ENCODE measurements at regions not wholly inside any gene's neighbourhood (a gene's known extent, or its start where the extent isn't known, plus 50 kb on each side); places are given as distances from the start of the nearest gene placed in this dataset.

DNA sequence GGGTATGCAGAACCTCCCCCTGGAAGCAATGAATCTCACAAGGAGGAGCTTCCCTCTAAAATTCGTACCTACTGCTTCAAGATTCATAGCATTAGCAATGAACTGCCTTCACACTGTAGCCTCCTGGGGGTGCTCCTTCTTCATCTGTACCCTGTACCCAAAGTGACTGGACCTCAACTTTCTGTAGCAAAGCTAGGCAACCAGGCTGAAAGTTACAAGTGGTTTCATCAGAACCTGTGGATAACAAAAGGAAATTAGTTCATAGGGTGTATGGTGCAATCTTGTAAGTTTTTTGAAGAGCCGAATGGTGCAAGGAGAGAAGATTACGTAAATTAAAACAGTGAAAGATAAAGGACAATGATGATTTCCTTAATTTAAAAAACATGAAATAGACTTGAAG is 1541.7 kb upstream of the FLRT2 start:
- Histone ChIP-seq H3K27ac (no peak overlapping the region), H3K27me3 (no peaks in the 10 kb centered on the region), H3K4me1 (no peaks in the 10 kb centered on the region), H3K9me3 (no peaks in the 10 kb centered on the region), H3K4me3 (no peak overlapping the region), H3K36me3 (no peaks in the 10 kb centered on the region)
- TF ChIP-seq, protein P1, sequence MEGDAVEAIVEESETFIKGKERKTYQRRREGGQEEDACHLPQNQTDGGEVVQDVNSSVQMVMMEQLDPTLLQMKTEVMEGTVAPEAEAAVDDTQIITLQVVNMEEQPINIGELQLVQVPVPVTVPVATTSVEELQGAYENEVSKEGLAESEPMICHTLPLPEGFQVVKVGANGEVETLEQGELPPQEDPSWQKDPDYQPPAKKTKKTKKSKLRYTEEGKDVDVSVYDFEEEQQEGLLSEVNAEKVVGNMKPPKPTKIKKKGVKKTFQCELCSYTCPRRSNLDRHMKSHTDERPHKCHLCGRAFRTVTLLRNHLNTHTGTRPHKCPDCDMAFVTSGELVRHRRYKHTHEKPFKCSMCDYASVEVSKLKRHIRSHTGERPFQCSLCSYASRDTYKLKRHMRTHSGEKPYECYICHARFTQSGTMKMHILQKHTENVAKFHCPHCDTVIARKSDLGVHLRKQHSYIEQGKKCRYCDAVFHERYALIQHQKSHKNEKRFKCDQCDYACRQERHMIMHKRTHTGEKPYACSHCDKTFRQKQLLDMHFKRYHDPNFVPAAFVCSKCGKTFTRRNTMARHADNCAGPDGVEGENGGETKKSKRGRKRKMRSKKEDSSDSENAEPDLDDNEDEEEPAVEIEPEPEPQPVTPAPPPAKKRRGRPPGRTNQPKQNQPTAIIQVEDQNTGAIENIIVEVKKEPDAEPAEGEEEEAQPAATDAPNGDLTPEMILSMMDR (IDR thresholded peaks at IDR 0.05), result no peak
- WGBS, 4 donors, result 80 to 87% (median 83%) methylated on average over 3 of the region's 3 CpGs
- no peak for DNase-seq
- intact Hi-C loops (cut with DNase I), result loop anchor here in 1 of 10 donors (5.0 kb wide), 1 partner anchor 989 kb away; no protein-coding TSS in a partner anchor
- ATAC-seq, result no peak

DNA sequence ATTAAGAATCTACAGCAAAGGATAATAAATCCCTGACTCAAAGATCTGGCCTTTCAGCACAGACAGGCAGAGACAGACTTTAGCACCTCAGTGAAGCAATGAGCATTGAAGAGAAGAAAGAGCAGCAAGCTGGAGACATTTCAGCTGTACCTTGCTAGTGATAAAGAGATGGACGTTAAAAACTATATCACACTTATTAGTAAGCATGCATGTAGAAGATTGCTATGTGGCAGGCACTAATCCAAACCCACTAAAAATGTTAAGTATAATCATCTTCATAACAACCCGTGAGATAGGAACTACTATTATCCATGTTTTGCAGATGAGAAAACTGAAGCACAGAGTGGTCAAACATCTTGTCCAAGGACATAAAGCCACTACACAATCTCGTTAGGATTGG is 1538.3 kb upstream of the FLRT2 start:
- Histone ChIP-seq H3K4me1 (no peaks in the 10 kb centered on the region), H3K27me3 (no peaks in the 10 kb centered on the region), H3K4me3 (no peak overlapping the region), H3K36me3 (no peaks in the 10 kb centered on the region), H3K9me3 (no peaks in the 10 kb centered on the region), H3K27ac (no peak overlapping the region)
- DNase-seq, result no peak
- WGBS, 4 donors, result 70 to 81% (median 75%) methylated on average over 3 of the region's 3 CpGs
- no peak for ATAC-seq
- intact Hi-C loops (cut with DNase I), result no loop called here
- TF ChIP-seq, protein P1 (IDR thresholded peaks at IDR 0.05), result no peak
- no peak for TF ChIP-seq POLR2A (IDR thresholded peaks at IDR 0.05)

DNA sequence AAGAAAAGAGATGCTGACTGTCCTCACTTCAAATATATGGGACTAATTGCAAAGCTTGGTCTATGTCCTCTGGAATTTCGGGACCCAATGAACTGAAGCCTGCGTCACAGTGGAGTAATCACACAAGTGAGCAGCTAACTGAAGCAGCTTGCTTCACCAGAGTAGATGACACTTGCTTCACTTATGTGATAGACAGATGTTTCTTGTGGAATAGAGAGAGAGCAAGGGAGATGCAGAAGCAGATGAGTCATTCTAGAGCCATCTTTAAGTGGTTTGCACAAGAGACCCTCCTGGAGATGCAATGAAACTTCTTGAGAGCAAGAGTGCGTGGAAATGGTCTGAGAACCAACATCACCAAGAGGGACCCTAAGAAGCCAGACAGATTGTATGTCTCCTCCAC is 1537.1 kb upstream of the FLRT2 start:
- H3K27me3 ChIP-seq, result no peaks in the 10 kb centered on the region
- H3K4me3 ChIP-seq, result no peak overlapping the region
- WGBS, 4 donors, result 92 to 98% (median 95%) methylated on average over 3 of the region's 3 CpGs
- no peak overlapping the region for H3K27ac ChIP-seq
- H3K9me3 ChIP-seq, result no peaks in the 10 kb centered on the region
- intact Hi-C loops (cut with DNase I), result no loop called here
- no peak for TF ChIP-seq POLR2A (IDR thresholded peaks at IDR 0.05)
- TF ChIP-seq, protein P1 (IDR thresholded peaks at IDR 0.05), result no peak
- no peak for DNase-seq
- no peak for ATAC-seq
- H3K4me1 ChIP-seq, result no peaks in the 10 kb centered on the region
- no peaks in the 10 kb centered on the region for H3K36me3 ChIP-seq

DNA sequence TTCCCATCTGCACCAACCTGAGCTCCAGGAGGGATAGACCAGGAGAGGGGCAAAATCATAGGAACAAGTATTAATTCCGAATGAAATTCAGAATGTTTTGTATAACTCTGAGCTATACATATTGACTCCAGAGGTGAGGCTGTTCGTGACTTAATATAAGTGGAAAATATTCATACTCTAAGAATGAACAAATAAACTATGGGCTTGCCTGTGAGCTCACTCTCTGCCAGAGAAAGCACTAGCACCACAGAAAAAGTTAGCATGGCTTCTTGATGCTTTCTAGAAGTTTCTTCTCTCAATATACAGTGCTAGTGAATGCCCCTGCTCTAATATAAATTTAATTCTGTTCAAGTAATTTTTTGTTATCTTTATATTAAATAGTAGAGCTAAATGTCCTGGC is 1536.4 kb upstream of the FLRT2 start:
- intact Hi-C loops (cut with DNase I), result no loop called here
- no peak for DNase-seq
- Histone ChIP-seq H3K4me1 (no peaks in the 10 kb centered on the region), H3K27me3 (no peaks in the 10 kb centered on the region), H3K9me3 (no peaks in the 10 kb centered on the region), H3K36me3 (no peaks in the 10 kb centered on the region), H3K27ac (no peak overlapping the region), H3K4me3 (no peak overlapping the region)
- 90 to 95% (median 92%) methylated on average over 2 of the region's 2 CpGs for WGBS, 4 donors
- TF ChIP-seq, protein P1 (IDR thresholded peaks at IDR 0.05), result no peak
- no peak for TF ChIP-seq POLR2A (IDR thresholded peaks at IDR 0.05)
- no peak for ATAC-seq
